C4-2B (cell line): ENCODE measurements at regions not wholly inside any gene's neighbourhood (a gene's known extent, or its start where the extent isn't known, plus 50 kb on each side); places are given as distances from the start of the nearest gene placed in this dataset.

Experiments
- ZFX ChIP-seq: fragments of 450-650 bp; IDR thresholded peaks from 2 replicates; pipeline ENCODE4 v1.6.1; 2017
- TF ChIP-seq, protein P1 (sequence below): fragments of 450-650 bp; conservative IDR thresholded peaks from 2 replicates; pipeline ENCODE4 v1.5.1; 2017; ENCODE audit warnings: mild to moderate bottlenecking

GRCh38 chr5:167552356-167552755 is 739.1 kb upstream of the WWC1 start:
- TF ChIP-seq, protein P1, sequence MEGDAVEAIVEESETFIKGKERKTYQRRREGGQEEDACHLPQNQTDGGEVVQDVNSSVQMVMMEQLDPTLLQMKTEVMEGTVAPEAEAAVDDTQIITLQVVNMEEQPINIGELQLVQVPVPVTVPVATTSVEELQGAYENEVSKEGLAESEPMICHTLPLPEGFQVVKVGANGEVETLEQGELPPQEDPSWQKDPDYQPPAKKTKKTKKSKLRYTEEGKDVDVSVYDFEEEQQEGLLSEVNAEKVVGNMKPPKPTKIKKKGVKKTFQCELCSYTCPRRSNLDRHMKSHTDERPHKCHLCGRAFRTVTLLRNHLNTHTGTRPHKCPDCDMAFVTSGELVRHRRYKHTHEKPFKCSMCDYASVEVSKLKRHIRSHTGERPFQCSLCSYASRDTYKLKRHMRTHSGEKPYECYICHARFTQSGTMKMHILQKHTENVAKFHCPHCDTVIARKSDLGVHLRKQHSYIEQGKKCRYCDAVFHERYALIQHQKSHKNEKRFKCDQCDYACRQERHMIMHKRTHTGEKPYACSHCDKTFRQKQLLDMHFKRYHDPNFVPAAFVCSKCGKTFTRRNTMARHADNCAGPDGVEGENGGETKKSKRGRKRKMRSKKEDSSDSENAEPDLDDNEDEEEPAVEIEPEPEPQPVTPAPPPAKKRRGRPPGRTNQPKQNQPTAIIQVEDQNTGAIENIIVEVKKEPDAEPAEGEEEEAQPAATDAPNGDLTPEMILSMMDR, result no peak
- TF ChIP-seq ZFX, result no peak
